WERI-Rb-1 (cell line): ENCODE measurements at regions not wholly inside any gene's neighbourhood (a gene's known extent, or its start where the extent isn't known, plus 50 kb on each side); places are given as distances from the start of the nearest gene placed in this dataset.
A peak's percentile ranks its signal among the peaks of the same experiment; 100 is the strongest.

ENCODE experiments used
- DNase-seq: peaks from one replicate; pipeline ENCODE4 v3.0.0-alpha.2; 2020
- H3K27ac ChIP-seq: fragments of 250-450 bp; sonication (Bioruptor Pico); 2 replicates; pipeline ENCODE4 v1.5.1; 2020; ENCODE audit warnings: mild to moderate bottlenecking, moderate library complexity
- H3K27me3 ChIP-seq: fragments of 250-450 bp; sonication (Bioruptor Pico); 2 replicates; pipeline ENCODE4 v1.5.1; 2021; ENCODE audit warnings: mild to moderate bottlenecking, low read depth, moderate library complexity; ENCODE audit not compliant: insufficient read depth, severe bottlenecking
- H3K36me3 ChIP-seq: fragments of 250-450 bp; sonication (Bioruptor Pico); 2 replicates; pipeline ENCODE4 v1.5.1; 2020; ENCODE audit warnings: mild to moderate bottlenecking, moderate library complexity
- H3K4me3 ChIP-seq: 2 replicates; pipeline ENCODE4 v1.5.1; 2011; ENCODE audit warnings: low read depth, mild to moderate bottlenecking, control low read depth, low read length
- H3K9me3 ChIP-seq: fragments of 250-450 bp; sonication (Bioruptor Pico); 2 replicates; pipeline ENCODE4 v1.5.1; 2021; ENCODE audit warnings: mild to moderate bottlenecking, moderate library complexity; ENCODE audit not compliant: severe bottlenecking
- CTCF ChIP-seq: IDR thresholded peaks from 2 replicates; pipeline ENCODE4 v1.5.1; 2011; ENCODE audit warnings: low read depth, mild to moderate bottlenecking, control low read depth, inconsistent platforms, low read length

- Histone ChIP-seq H3K9me3 (no peaks in the 10 kb centered on the region), H3K27ac (no peak overlapping the region), H3K27me3 (no peaks in the 10 kb centered on the region), H3K36me3 (no peaks in the 10 kb centered on the region), H3K4me3 (no peak overlapping the region)
- DNase-seq, result no peak
- no peak for TF ChIP-seq CTCF
These were observed 151.8 kb downstream of the VEGFA start for GRCh38 chr6:43921548-43922425.

- Histone ChIP-seq H3K27me3 (no peaks in the 10 kb centered on the region), H3K9me3 (no peaks in the 10 kb centered on the region), H3K27ac (no peak overlapping the region), H3K36me3 (no peaks in the 10 kb centered on the region), H3K4me3 (no peak overlapping the region)
- TF ChIP-seq CTCF, result no peak
- no peak for DNase-seq
These were observed 151.0 kb downstream of the VEGFA start for GRCh38 chr6:43921039-43921438.

GRCh38 chr6:43919774-43920173, 149.8 kb downstream of the VEGFA start:
- Histone ChIP-seq H3K4me3 (no peak overlapping the region), H3K27ac (no peak overlapping the region), H3K9me3 (no peaks in the 10 kb centered on the region), H3K27me3 (no peaks in the 10 kb centered on the region), H3K36me3 (no peaks in the 10 kb centered on the region)
- no peak for TF ChIP-seq CTCF
- DNase-seq, result no peak

- H3K4me3 ChIP-seq, result no peak overlapping the region
- H3K27ac ChIP-seq, result no peak overlapping the region
- no peak for TF ChIP-seq CTCF
- H3K9me3 ChIP-seq, result no peaks in the 10 kb centered on the region
- H3K36me3 ChIP-seq, result no peaks in the 10 kb centered on the region
- DNase-seq, result no peak
- H3K27me3 ChIP-seq, result no peaks in the 10 kb centered on the region
These were observed 147.9 kb downstream of the VEGFA start for GRCh38 chr6:43917878-43918382.

DNA sequence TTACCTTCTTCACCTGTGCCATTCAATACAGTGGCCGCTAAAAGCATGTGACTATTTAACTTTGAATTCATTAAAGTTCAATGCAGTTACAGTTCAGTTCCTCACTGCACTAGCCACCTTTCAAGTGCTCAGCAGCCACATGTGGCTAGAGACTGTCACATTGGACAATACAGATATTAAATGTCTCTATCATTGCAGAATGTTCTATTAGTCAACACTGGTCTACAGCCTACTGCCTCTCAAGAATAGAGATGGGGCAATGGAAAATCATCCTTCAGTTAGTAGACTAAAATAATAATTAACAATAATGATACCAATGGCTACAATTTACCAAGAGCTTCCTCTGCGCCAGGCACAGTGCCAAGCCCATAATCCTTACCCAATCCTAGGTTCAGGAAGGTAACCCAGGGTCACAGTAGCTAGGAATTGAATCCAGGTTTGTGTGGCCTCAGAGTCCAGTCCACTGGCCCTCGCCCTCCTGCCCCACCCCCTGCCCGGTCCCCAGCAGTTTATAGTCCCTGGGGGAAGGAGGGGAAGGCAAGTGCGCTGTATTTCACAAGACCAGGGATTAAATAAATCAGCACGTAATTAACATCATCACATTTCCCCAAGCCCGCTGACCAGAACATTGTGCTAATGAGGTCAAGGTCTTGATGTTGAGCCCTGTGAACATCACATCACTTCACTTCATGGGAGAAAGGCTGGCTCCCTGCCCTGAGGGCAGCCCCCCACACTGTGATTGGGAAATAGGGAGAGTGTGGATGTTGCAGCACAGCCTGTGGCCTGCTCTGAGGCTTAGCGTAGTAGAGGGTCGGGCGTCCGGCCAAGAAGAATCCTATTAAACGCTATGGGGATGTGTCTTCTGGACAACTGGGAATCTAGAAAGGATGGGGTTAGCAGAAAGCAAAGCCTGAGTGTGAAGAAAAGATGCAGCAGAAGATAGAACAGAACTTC, 147.2 kb downstream of the VEGFA start:
- Histone ChIP-seq H3K9me3 (no peaks in the 10 kb centered on the region), H3K27ac (no peak overlapping the region), H3K4me3 (no peak overlapping the region), H3K27me3 (no peaks in the 10 kb centered on the region), H3K36me3 (no peaks in the 10 kb centered on the region)
- peak; percentile 46 for DNase-seq
- no peak for TF ChIP-seq CTCF
